PC-9 (cell line): ENCODE measurements at regions not wholly inside any gene's neighbourhood (a gene's known extent, or its start where the extent isn't known, plus 50 kb on each side); places are given as distances from the start of the nearest gene placed in this dataset.

Source experiments
- CTCF ChIP-seq: fragments of 200-600 bp; sonication (generic); conservative IDR thresholded peaks from 2 replicates; pipeline ENCODE4 v1.6.1; 2017; ENCODE audit warnings: mixed run types, antibody characterized with exemption, mild to moderate bottlenecking, moderate library complexity
- EZH2 ChIP-seq: fragments of 200-600 bp; sonication (generic); IDR thresholded peaks from 2 replicates; pipeline ENCODE4 v1.8.0; 2017; ENCODE audit warnings: antibody characterized with exemption, low read depth

DNA sequence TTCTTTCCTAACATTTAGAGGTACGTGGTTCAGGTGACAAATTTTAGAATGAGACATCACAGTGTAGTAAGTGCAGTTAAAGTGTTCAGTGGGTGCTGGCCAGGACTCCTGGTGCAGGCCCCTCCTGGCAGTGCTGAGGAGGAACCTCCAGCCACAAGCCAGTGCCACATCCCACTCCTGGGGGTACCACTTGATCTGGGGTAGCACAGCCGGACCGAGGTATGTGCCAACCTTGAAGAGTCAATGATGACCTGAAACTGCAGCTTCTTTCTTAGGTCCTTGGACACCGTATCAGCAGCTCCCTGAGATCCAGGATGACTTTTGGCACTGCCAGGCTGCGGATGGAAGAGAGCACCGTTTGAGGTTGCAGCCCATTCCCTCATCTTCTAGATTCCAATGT is 310.4 kb upstream of the IRX4 start:
- TF ChIP-seq CTCF (no peak), EZH2 (no peak)
